Panc1 (cell line): ENCODE measurements at regions not wholly inside any gene's neighbourhood (a gene's known extent, or its start where the extent isn't known, plus 50 kb on each side); places are given as distances from the start of the nearest gene placed in this dataset.

Source experiments
- ATAC-seq: fragments of 200-7000 bp; cut with Tn5 transposase; 2 replicates; pipeline ENCODE4 v1.9.1; 2020; ENCODE audit warnings: mild to moderate bottlenecking, moderate library complexity
- BruUV-seq: library from RNA; stranded (reverse); fragments of 400-500 nt; replicated peaks from 2 replicates; lab custom pipeline; 2021; lab: Mats Ljungman, UMichigan
- CTCF ChIA-PET: fragments of 300-600 bp; sonication (Branson Sonifier 250); formaldehyde crosslinking; loops from one replicate; lab custom pipeline; 2022; ENCODE audit warnings: antibody characterized with exemption; lab: Charles Lee
- POLR2A ChIA-PET: fragments of 300-600 bp; sonication (Branson Sonifier 250); formaldehyde crosslinking; loops from one replicate; lab custom pipeline; 2022; ENCODE audit warnings: antibody characterized with exemption; lab: Charles Lee
- DNase-seq: peaks from one replicate; pipeline ENCODE4 v3.0.0-alpha.2; 2010; ENCODE audit warnings: low read depth, low spot score
- H3K27ac ChIP-seq: 2 replicates; pipeline ENCODE4 v1.5.1; 2011; ENCODE audit warnings: mild to moderate bottlenecking, low read length, inconsistent platforms
- H3K27me3 ChIP-seq: fragments of 200-500 bp; sonication (Bioruptor generic); 2 replicates; pipeline ENCODE4 v1.6.0; 2014; ENCODE audit warnings: low read length, inconsistent platforms; ENCODE audit not compliant: control insufficient read depth, insufficient read depth
- H3K36me3 ChIP-seq: fragments of 200-500 bp; sonication (Bioruptor generic); 2 replicates; pipeline ENCODE4 v1.5.1; 2014; ENCODE audit warnings: inconsistent platforms, mild to moderate bottlenecking, low read length, moderate library complexity; ENCODE audit not compliant: control insufficient read depth, insufficient read depth
- H3K4me1 ChIP-seq: 2 replicates; pipeline ENCODE4 v1.5.1; 2011; ENCODE audit warnings: inconsistent platforms, mild to moderate bottlenecking, low read length, moderate library complexity; ENCODE audit not compliant: control insufficient read depth, insufficient read depth
- H3K4me3 ChIP-seq, 2 experiments: 2 replicates each; pipeline ENCODE4 v1.5.1; 2011 to 2012; ENCODE audit warnings: low read depth in 2 of 2, low read length in 2 of 2, mild to moderate bottlenecking in 2 of 2, inconsistent platforms in 1 of 2, moderate library complexity in 1 of 2
- H3K9me3 ChIP-seq: fragments of 200-500 bp; sonication (Bioruptor generic); 2 replicates; pipeline ENCODE4 v1.5.1; 2014; ENCODE audit warnings: low read depth, mild to moderate bottlenecking, inconsistent platforms, low read length, moderate library complexity; ENCODE audit not compliant: control insufficient read depth, insufficient read depth
- CTCF ChIP-seq: fragments of 450-650 bp; IDR thresholded peaks from 2 replicates; pipeline ENCODE4 v1.5.1; 2017; ENCODE audit warnings: mild to moderate bottlenecking
- POLR2AphosphoS5 ChIP-seq: IDR thresholded peaks from 2 replicates; pipeline ENCODE4 v1.6.1; 2012; ENCODE audit warnings: mild to moderate bottlenecking, low read depth, low read length, moderate library complexity
- REST ChIP-seq, 2 experiments: IDR thresholded peaks; 2 replicates each; pipeline ENCODE4 v1.6.1; 2011 to 2012; ENCODE audit warnings: low read depth in 2 of 2, control low read depth in 1 of 2, low read length in 1 of 2, mild to moderate bottlenecking in 1 of 2, moderate library complexity in 1 of 2; ENCODE audit not compliant: insufficient read depth in 1 of 2
- SIN3A ChIP-seq: IDR thresholded peaks from 2 replicates; pipeline ENCODE4 v1.6.1; 2012; ENCODE audit warnings: low read depth, mild to moderate bottlenecking, low read length, moderate library complexity, borderline replicate concordance; ENCODE audit not compliant: insufficient read depth
- TCF7L2 ChIP-seq: IDR thresholded peaks from 2 replicates; pipeline ENCODE4 v1.6.1; 2011; ENCODE audit warnings: mild to moderate bottlenecking, low read depth, low read length, inconsistent platforms
- in situ Hi-C: cut with HindIII; loops from 2 replicates; pipeline ENCODE4 v1.10.0; 2016; ENCODE audit warnings: low sequenced_read_pairs, low pct_unique_long_range_greater_than_20kb
- intact Hi-C: fragments of 100-400 bp; cut with micrococcal nuclease; formaldehyde crosslinking; loops from one replicate; pipeline ENCODE4 v1.10.0; 2022; ENCODE audit not compliant: unreplicated experiment

GRCh38 chr10:62655337-62655994 is 149.1 kb upstream of the ADO start:
- TF ChIP-seq CTCF (no peak), TCF7L2 (no peak), REST (IDR thresholded peaks at IDR 0.05; ENCODE audit: insufficient read depth in 1 of 2, low read depth in 2 of 2, low read length in 1 of 2) (no peak), SIN3A (no peak), POLR2AphosphoS5 (no peak)
- Histone ChIP-seq H3K4me3 (no peak overlapping the region), H3K27me3 (no peaks in the 10 kb centered on the region), H3K36me3 (no peaks in the 10 kb centered on the region), H3K27ac (no peak overlapping the region), H3K9me3 (no peaks in the 10 kb centered on the region), H3K4me1 (no peaks in the 10 kb centered on the region)
- intact Hi-C loops (no loop called here), in situ Hi-C loops (no loop called here)
- BruUV-seq: no TSS peak
- DNase-seq: no peak
- ChIA-PET POLR2A (no interaction called here), CTCF (no interaction called here)
- ATAC-seq: no peak

GRCh38 chr10:62657244-62657835 is 147.2 kb upstream of the ADO start:
- in situ Hi-C loops (no loop called here), intact Hi-C loops (no loop called here)
- TF ChIP-seq POLR2AphosphoS5 (no peak), REST (IDR thresholded peaks at IDR 0.05; ENCODE audit: insufficient read depth in 1 of 2, low read depth in 2 of 2, low read length in 1 of 2) (no peak), CTCF (no peak), TCF7L2 (no peak), SIN3A (no peak)
- DNase-seq (no peak), ATAC-seq (no peak)
- no peaks in the 10 kb centered on the region for H3K4me1 ChIP-seq
- ChIA-PET POLR2A (no interaction called here), CTCF (no interaction called here)
- H3K27ac ChIP-seq: no peak overlapping the region
- no peak overlapping the region for H3K4me3 ChIP-seq
- H3K36me3 ChIP-seq: no peaks in the 10 kb centered on the region
- no peaks in the 10 kb centered on the region for H3K9me3 ChIP-seq
- H3K27me3 ChIP-seq: no peaks in the 10 kb centered on the region; the same call in 1 of the 2 replicates
- no TSS peak for BruUV-seq
